ENCODE measurements at regions not wholly inside any gene's neighbourhood (a gene's known extent, or its start where the extent isn't known, plus 50 kb on each side); places are given as distances from the start of the nearest gene placed in this dataset.

DNA sequence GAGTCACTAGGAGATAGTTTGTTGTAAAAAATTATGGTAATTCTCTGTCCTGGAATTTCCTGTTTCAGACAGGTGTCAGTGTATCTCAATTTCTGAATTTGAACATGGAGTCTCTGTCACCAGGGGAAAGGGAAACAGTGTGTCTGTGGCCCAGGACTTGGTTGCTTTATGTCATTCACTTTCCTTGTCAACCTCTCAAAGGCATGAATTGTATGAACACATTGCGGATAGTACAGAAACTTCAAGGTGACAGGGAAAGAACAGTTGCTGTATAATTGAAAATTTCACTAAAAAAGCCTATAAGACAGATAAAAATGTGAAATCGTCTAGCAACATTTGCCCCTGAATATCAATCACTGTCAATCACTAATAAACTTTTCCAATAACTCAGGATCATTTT lies 175.0 kb upstream of the DPH6 start (continued):
- TF ChIP-seq, protein P1, sequence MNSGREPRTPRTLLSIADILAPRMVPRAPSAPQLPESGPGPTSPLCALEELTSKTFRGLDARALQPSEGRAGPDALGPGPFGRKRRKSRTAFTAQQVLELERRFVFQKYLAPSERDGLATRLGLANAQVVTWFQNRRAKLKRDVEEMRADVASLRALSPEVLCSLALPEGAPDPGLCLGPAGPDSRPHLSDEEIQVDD (CRISPR knock-in tag; IDR thresholded peaks at IDR 0.05; ENCODE audit: borderline replicate concordance) = no peak
- TF ChIP-seq, protein P2, sequence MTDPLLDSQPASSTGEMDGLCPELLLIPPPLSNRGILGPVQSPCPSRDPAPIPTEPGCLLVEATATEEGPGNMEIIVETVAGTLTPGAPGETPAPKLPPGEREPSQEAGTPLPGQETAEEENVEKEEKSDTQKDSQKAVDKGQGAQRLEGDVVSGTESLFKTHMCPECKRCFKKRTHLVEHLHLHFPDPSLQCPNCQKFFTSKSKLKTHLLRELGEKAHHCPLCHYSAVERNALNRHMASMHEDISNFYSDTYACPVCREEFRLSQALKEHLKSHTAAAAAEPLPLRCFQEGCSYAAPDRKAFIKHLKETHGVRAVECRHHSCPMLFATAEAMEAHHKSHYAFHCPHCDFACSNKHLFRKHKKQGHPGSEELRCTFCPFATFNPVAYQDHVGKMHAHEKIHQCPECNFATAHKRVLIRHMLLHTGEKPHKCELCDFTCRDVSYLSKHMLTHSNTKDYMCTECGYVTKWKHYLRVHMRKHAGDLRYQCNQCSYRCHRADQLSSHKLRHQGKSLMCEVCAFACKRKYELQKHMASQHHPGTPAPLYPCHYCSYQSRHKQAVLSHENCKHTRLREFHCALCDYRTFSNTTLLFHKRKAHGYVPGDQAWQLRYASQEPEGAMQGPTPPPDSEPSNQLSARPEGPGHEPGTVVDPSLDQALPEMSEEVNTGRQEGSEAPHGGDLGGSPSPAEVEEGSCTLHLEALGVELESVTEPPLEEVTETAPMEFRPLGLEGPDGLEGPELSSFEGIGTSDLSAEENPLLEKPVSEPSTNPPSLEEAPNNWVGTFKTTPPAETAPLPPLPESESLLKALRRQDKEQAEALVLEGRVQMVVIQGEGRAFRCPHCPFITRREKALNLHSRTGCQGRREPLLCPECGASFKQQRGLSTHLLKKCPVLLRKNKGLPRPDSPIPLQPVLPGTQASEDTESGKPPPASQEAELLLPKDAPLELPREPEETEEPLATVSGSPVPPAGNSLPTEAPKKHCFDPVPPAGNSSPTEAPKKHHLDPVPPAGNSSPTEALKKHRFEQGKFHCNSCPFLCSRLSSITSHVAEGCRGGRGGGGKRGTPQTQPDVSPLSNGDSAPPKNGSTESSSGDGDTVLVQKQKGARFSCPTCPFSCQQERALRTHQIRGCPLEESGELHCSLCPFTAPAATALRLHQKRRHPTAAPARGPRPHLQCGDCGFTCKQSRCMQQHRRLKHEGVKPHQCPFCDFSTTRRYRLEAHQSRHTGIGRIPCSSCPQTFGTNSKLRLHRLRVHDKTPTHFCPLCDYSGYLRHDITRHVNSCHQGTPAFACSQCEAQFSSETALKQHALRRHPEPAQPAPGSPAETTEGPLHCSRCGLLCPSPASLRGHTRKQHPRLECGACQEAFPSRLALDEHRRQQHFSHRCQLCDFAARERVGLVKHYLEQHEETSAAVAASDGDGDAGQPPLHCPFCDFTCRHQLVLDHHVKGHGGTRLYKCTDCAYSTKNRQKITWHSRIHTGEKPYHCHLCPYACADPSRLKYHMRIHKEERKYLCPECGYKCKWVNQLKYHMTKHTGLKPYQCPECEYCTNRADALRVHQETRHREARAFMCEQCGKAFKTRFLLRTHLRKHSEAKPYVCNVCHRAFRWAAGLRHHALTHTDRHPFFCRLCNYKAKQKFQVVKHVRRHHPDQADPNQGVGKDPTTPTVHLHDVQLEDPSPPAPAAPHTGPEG (CRISPR knock-in tag; IDR thresholded peaks at IDR 0.05) = no peak
- TF ChIP-seq NKX3-1 (CRISPR knock-in tag; IDR thresholded peaks at IDR 0.05) = no peak
- TF ChIP-seq, protein P3, sequence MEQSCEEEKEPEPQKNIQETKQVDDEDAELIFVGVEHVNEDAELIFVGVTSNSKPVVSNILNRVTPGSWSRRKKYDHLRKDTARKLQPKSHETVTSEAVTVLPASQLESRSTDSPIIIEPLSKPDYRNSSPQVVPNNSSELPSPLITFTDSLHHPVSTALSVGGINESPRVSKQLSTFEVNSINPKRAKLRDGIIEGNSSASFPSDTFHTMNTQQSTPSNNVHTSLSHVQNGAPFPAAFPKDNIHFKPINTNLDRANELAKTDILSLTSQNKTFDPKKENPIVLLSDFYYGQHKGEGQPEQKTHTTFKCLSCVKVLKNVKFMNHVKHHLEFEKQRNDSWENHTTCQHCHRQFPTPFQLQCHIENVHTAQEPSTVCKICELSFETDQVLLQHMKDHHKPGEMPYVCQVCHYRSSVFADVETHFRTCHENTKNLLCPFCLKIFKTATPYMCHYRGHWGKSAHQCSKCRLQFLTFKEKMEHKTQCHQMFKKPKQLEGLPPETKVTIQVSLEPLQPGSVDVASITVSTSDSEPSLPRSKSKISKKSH (CRISPR knock-in tag; IDR thresholded peaks at IDR 0.05; ENCODE audit: borderline replicate concordance) = no peak
- TF ChIP-seq, protein P4, sequence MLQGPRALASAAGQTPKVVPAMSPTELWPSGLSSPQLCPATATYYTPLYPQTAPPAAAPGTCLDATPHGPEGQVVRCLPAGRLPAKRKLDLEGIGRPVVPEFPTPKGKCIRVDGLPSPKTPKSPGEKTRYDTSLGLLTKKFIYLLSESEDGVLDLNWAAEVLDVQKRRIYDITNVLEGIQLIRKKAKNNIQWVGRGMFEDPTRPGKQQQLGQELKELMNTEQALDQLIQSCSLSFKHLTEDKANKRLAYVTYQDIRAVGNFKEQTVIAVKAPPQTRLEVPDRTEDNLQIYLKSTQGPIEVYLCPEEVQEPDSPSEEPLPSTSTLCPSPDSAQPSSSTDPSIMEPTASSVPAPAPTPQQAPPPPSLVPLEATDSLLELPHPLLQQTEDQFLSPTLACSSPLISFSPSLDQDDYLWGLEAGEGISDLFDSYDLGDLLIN (CRISPR knock-in tag; IDR thresholded peaks at IDR 0.05; ENCODE audit: borderline replicate concordance) = no peak
- TF ChIP-seq ZNF333 (CRISPR knock-in tag; IDR thresholded peaks at IDR 0.05; ENCODE audit: borderline replicate concordance) = no peak
- no peak for TF ChIP-seq ELF1 (CRISPR knock-in tag; IDR thresholded peaks at IDR 0.05)
- TF ChIP-seq ZBTB1 (CRISPR knock-in tag; IDR thresholded peaks at IDR 0.05; ENCODE audit: borderline replicate concordance) = no peak
- TF ChIP-seq DR1 (CRISPR knock-in tag; IDR thresholded peaks at IDR 0.05) = no peak
- TF ChIP-seq ZNF530 (CRISPR knock-in tag; IDR thresholded peaks at IDR 0.05; ENCODE audit: low read depth) = no peak

Measured in HepG2 (cell line).